GM18951 (cell line): ENCODE measurements at regions not wholly inside any gene's neighbourhood (a gene's known extent, or its start where the extent isn't known, plus 50 kb on each side); places are given as distances from the start of the nearest gene placed in this dataset.

Source experiments
- POLR2A ChIP-seq: IDR thresholded peaks from 4 replicates; pipeline ENCODE4 v1.6.1; 2011; ENCODE audit warnings: mild to moderate bottlenecking; ENCODE audit not compliant: insufficient read length, insufficient read depth; ENCODE audit errors: extremely low read depth
- in situ Hi-C: fragments of 300-500 bp; cut with MboI; formaldehyde crosslinking; loops from one replicate; pipeline ENCODE4 v1.12.0; 2022; ENCODE audit warnings: low sequenced_read_pairs, mixed read lengths, inconsistent platforms; ENCODE audit not compliant: unreplicated experiment

DNA sequence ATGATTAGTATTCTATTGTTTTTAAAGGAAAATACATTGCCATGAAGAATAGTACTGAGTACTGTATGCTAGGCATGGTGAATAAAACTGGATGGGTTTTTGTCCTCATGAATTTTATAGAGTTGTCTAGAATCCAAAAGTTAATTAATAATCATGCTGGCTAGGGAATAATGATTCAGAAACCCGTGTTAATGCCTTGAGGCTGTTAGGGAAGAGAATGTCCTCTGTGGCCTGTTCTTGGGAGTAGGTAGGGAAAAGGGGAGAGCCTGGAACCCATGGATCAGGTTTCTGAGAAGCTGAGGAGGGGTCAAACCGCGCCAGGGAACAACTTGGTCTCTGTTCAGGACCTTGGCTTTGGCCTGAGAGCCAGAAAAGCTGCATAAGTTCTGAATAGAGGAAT lies 1376.3 kb upstream of the SLC10A2 start:
- in situ Hi-C loops, result no loop called here
- TF ChIP-seq POLR2A, result no peak

DNA sequence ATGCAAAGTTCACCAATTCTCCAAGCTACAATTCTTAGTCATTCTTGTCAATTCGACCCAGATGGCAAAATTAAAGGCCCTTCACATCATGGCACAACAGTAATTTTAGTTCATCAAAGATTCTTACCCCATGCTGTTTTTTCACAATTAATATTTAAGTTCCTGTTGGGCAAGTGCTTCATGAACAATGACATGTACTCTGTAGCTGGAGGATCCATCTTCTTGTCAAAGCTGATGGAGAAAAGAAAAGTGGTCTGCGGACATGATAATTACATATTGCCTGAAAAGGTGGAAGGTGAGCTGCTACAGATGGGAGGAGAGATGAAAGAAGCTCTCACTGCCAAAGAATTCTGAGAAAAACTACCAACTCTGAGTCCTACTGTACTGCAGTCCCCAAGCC lies 1370.3 kb upstream of the SLC10A2 start:
- in situ Hi-C loops, result no loop called here
- TF ChIP-seq POLR2A, result no peak

DNA sequence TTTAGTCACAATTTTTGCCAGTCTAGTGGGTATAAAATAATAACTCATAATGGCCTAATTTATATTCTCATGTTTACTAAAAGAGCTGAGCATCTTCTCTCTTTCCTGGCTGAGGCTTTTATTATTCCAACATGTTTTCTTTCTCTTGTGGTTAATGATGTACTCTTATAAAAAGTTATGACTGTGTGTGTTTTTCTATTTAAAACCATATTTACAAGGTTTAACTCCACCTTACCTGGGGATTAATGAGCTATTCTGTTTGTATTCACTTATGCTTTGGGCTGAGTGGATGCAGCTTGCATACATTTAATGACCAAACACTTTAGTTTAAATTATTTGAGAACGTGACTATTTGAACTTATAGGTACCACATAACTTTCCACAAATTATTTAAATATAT lies 1365.7 kb upstream of the SLC10A2 start:
- in situ Hi-C loops, result no loop called here
- TF ChIP-seq POLR2A, result no peak

DNA sequence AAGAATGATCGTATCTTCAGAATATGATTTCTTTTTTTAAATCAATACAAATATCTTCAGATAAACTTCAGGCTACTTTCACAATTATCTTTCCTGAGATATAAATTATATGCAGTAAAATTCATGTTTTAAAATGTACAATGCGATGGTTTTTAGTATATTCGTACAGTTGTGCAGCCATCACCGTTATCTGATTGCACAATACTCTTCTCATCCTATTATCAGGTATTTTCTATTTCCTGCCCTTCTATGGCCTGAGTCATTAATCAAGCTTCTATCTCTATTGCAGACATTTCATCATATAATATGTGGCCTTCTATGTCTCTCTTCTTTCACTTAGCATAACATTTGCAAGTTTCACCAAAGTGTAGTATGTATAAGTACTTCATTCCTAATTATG lies 1360.2 kb upstream of the SLC10A2 start:
- in situ Hi-C loops, result no loop called here
- no peak for TF ChIP-seq POLR2A

DNA sequence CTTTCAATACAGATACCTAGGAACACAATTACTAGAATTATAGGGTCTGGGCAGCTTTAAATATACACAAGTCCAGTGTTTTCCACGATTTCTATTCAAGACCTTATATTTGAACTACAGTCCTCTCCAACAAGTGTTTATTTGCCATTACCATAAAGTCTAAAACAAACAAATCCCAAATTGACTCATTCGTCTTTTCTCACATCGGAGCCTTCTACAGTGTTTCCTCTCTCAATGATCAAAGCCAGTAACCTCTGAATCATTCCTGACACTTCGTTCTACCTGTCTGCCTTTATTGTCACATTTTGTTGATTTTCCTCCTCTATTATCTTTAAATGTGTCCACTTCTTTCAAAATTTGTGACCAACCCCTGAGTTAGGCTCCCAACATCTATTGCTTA lies 1356.5 kb upstream of the SLC10A2 start:
- no peak for TF ChIP-seq POLR2A
- in situ Hi-C loops, result no loop called here

DNA sequence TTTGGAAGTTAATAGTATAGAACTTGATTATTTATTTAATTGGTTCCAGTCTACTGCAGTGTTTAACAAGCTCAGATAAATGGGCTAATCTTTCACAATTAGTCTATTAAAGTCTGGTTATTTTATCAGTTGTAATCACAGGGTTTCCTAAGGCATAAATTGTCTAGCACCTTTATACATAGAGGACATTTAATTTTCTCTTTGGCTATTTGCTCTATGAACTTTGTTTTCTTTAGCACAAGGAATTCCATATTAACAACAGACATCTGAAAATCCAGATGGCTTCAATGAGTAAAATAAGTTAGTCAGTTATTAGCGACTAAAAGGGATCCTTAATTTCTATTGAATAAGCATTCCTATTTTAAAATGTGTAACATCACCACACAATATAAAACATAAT lies 1350.8 kb upstream of the SLC10A2 start:
- no peak for TF ChIP-seq POLR2A
- in situ Hi-C loops, result no loop called here

DNA sequence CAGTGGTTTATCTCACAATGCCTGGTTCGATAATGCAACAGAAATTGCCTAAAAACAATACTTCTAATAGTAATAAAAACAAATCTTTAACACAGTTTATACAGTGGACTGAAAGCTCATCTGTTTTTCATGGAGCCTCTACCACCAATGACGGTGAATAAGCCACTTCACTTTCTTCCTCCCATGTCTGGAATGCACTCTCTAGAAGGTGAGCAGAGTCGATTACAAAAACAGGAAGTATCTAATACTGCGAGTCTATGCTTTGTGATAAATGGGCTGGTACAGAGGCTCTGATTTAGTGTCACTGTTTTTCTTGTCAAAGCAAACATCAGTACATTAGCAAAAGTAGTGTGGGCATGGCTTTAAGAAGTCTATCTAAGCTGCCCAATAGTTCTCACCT lies 1348.6 kb upstream of the SLC10A2 start:
- in situ Hi-C loops, result no loop called here
- no peak for TF ChIP-seq POLR2A

DNA sequence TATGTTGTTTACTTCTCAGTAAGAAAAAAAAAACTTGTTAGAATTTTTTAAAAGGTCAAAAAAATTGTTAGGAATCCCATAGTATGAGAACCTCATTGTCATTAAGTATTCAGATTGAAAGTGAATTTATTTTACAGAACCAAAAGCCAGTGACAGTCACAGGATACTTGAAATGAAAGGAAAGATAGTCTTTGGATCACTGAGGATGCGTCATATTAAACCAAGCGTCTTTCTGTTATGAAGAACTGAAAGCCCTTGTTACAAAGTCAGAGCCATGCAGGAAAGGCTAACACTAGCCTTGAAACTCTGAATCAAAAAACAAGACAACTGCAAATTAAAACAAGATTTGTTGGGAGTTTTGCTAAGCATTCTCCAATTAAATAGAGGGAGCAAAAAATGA lies 1348.0 kb upstream of the SLC10A2 start:
- no peak for TF ChIP-seq POLR2A
- in situ Hi-C loops, result no loop called here

DNA sequence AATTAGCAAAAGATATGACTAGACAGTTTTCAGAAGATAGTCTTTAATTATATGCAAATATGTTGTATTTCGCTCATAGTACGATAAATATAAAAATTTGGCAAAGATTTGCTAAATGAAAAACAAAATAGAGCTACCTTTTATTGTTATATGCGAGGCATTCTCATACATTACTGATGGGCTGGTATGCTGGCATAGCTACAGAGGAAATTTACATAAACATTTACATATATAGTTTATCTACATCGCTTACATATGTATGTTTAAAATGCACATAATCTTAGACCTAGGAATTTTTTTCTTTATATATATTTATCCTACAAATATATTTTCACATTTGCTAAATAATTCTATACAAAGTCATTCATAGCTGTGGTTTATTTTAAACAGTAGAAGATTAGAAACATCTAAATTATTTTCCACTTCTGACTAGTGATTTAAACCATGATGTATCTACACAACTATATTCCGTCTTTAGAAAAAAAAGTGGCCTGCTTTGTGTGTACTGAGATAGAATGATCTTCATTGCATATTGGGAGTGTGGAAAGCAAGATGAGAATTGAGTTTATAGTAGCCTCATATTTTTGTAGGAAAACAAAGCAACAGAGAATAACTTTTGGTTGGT lies 1345.0 kb upstream of the SLC10A2 start:
- in situ Hi-C loops, result no loop called here
- no peak for TF ChIP-seq POLR2A

DNA sequence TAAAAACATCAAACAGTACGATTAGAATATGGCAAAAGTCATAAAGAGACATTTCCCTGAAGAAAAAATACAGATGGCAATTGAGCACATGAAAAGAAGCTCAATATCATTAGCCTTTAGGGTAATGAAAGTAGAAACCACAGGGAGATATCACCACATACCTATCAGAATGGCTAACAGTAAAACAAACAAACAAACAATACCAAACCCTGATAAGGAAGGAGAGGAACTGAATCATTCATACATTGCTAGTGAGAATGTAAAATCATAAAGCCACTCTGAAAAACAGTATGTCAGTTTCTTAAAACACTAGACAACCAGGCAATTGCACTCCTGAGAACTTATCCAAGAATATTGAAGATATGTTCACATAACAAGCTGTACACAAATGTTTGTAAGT lies 1342.5 kb upstream of the SLC10A2 start:
- in situ Hi-C loops, result no loop called here

DNA sequence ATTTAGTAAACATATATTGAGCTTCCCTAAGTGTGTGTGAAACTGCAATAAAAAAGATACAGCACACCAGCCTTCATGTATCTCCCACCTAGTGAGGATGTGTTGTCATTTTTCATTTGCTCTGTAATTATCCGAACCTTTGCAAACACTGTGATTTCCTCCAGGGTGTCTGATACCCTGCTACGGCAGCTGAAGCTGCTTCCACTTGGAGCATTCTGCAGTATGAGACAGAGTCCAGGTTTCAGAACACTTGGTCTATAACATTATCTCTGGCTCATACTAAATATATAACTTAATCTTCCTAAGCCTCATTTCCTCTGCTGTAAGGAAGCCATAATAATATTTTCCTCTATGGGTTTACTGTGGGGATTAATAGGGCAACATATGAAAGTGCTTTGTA lies 1338.1 kb upstream of the SLC10A2 start:
- TF ChIP-seq POLR2A, result no peak
- in situ Hi-C loops, result no loop called here

More for the DNA sequence above, 1342.5 kb upstream of the SLC10A2 start:
- TF ChIP-seq POLR2A, result no peak

DNA sequence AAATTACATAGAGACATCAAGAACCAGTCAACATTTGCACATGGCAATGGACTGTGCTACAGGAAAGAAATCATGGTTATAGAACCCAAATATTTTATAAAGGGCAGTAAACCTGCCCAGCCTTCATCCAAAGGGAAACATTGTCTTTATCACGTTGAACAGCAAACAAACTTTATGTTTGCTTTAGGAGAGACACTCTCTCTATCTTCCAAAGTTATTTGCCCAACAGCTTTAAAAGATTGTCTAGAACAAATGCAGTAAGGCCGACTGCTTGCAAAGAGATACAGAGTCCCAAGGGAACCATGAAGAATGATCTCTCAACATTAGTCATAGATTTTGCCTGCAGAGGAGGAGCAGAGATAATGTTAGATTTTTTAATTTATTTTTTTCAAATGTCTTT lies 1323.5 kb upstream of the SLC10A2 start:
- in situ Hi-C loops, result no loop called here
- no peak for TF ChIP-seq POLR2A

DNA sequence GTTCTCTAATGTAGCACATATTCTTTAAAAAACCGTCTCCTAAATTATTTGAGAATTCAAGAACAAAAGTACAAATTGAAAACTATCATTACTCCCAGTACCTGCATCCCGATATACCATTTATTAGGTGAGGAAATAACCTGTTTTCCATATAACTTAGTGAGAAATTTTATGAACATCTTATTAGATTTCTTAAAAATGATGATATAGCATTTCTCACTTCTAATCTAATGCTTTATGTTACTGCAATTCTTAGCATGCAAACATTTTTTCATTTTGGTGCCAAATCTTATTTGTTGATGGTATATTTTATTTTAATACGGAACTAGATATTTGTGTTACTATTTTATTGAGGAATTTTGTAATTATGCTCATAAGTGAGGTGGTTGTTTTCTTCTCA lies 1321.3 kb upstream of the SLC10A2 start:
- in situ Hi-C loops, result no loop called here
- no peak for TF ChIP-seq POLR2A

DNA sequence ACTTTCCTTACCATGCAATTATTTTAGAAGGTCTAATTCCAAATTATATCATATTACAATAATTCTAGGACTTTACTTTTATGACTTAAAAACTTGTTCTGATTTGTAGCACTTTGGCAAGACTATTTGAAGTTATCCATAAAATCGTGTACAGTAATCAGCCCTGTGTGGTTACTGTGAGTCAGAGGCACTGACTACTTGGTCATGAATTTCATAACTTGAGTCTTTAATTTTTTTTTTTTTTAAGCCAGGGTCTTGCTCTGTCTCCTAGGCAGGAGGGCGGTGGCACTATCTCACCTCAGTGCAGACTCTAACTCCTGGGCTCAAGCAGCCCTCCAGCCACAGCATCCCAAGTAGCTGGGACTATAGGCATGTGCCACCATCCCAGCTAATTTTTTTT lies 1319.2 kb upstream of the SLC10A2 start:
- in situ Hi-C loops, result no loop called here
- TF ChIP-seq POLR2A, result no peak

DNA sequence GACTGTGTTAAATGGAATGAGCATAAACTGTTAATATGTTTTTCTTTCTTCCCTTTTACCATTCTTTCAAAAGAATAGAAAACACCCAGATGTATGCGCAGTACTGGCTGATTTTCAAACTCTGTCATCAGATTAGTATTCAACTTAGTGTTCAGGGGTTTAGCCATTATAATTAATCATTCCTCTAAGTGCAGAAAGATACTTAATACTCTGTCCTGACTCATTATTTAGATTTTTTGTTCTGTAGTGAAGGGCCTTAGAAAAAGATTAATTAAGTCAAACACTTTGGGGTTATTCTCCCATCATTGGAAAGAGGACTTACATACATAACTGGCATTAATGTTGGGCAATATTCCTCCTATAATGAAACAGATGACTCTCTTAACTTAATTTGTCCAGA lies 1316.7 kb upstream of the SLC10A2 start:
- in situ Hi-C loops, result no loop called here
- TF ChIP-seq POLR2A, result no peak
